ENCODE measurements at regions not wholly inside any gene's neighbourhood (a gene's known extent, or its start where the extent isn't known, plus 50 kb on each side); places are given as distances from the start of the nearest gene placed in this dataset.

GRCh38 chr1:214792527-214793186 lies 189.7 kb downstream of the CENPF start:
- Histone ChIP-seq H3K36me3 (no peaks in the 10 kb centered on the region), H3K9me3 (no peaks in the 10 kb centered on the region), H3K4me3 (no peak overlapping the region), H3K27me3 (ENCODE audit: low read depth) (no peaks in the 10 kb centered on the region), H3K27ac (no peak overlapping the region), H3K4me1 (no peaks in the 10 kb centered on the region)
- DNase-seq = no peak
- intact Hi-C loops (cut with DNase I) = no loop called here
- TF ChIP-seq, protein P1, sequence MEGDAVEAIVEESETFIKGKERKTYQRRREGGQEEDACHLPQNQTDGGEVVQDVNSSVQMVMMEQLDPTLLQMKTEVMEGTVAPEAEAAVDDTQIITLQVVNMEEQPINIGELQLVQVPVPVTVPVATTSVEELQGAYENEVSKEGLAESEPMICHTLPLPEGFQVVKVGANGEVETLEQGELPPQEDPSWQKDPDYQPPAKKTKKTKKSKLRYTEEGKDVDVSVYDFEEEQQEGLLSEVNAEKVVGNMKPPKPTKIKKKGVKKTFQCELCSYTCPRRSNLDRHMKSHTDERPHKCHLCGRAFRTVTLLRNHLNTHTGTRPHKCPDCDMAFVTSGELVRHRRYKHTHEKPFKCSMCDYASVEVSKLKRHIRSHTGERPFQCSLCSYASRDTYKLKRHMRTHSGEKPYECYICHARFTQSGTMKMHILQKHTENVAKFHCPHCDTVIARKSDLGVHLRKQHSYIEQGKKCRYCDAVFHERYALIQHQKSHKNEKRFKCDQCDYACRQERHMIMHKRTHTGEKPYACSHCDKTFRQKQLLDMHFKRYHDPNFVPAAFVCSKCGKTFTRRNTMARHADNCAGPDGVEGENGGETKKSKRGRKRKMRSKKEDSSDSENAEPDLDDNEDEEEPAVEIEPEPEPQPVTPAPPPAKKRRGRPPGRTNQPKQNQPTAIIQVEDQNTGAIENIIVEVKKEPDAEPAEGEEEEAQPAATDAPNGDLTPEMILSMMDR (IDR thresholded peaks at IDR 0.05) = no peak
- ATAC-seq = no peak

GRCh38 chr1:214793708-214794107 lies 190.7 kb downstream of the CENPF start:
- Histone ChIP-seq H3K9me3 (no peaks in the 10 kb centered on the region), H3K4me1 (no peaks in the 10 kb centered on the region), H3K36me3 (no peaks in the 10 kb centered on the region), H3K4me3 (no peak overlapping the region), H3K27me3 (ENCODE audit: low read depth) (no peaks in the 10 kb centered on the region), H3K27ac (no peak overlapping the region)
- intact Hi-C loops (cut with DNase I) = no loop called here
- ATAC-seq = no peak
- TF ChIP-seq, protein P1 (IDR thresholded peaks at IDR 0.05) = no peak
- no peak for DNase-seq

DNA sequence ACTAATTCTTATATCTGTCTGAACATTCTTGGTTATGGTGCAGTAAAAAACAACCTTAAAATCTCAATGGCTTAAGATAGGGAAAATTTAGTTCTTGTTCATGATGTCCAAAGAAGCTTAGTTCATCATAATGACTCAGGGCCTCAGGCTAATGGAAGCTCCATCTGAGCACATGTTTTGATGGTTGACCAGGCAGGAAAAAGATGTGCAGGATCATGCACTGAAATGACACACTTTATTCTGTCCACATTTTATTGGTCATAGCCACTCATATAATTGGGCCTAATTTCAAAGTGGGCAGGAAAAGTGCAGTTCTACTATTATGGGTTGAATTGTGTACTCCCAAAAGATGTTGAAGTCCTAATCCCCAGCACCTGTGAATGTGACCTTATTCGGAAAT lies 198.2 kb downstream of the CENPF start:
- no peaks in the 10 kb centered on the region for H3K36me3 ChIP-seq
- H3K4me1 ChIP-seq = no peaks in the 10 kb centered on the region
- H3K4me3 ChIP-seq = no peak overlapping the region
- TF ChIP-seq, protein P1 (IDR thresholded peaks at IDR 0.05) = no peak
- intact Hi-C loops (cut with DNase I) = no loop called here
- DNase-seq (no peak), ATAC-seq (no peak)
- H3K27ac ChIP-seq = no peak overlapping the region
- H3K27me3 ChIP-seq (ENCODE audit: low read depth) = no peaks in the 10 kb centered on the region
- H3K9me3 ChIP-seq = no peaks in the 10 kb centered on the region

GRCh38 chr1:214808845-214809460 lies 206.0 kb downstream of the CENPF start:
- no peak for ATAC-seq

GRCh38 chr1:214816603-214817002 lies 213.6 kb downstream of the CENPF start:
- Histone ChIP-seq H3K36me3 (no peaks in the 10 kb centered on the region), H3K9me3 (no peaks in the 10 kb centered on the region), H3K4me1 (no peaks in the 10 kb centered on the region), H3K4me3 (no peak overlapping the region), H3K27ac (no peak overlapping the region), H3K27me3 (ENCODE audit: low read depth) (no peaks in the 10 kb centered on the region)
- intact Hi-C loops (cut with DNase I) = no loop called here
- DNase-seq (no peak), ATAC-seq (no peak)
- TF ChIP-seq, protein P1 (IDR thresholded peaks at IDR 0.05) = no peak

More at GRCh38 chr1:214808845-214809460, 206.0 kb downstream of the CENPF start:
- intact Hi-C loops (cut with DNase I) = no loop called here
- TF ChIP-seq, protein P1 (IDR thresholded peaks at IDR 0.05) = no peak
- no peaks in the 10 kb centered on the region for H3K36me3 ChIP-seq
- no peaks in the 10 kb centered on the region for H3K27me3 ChIP-seq (ENCODE audit: low read depth)
- H3K4me3 ChIP-seq = no peak overlapping the region
- no peaks in the 10 kb centered on the region for H3K9me3 ChIP-seq
- no peak for DNase-seq
- H3K4me1 ChIP-seq = no peaks in the 10 kb centered on the region
- no peak overlapping the region for H3K27ac ChIP-seq
